ENCODE measurements at regions not wholly inside any gene's neighbourhood (a gene's known extent, or its start where the extent isn't known, plus 50 kb on each side); places are given as distances from the start of the nearest gene placed in this dataset.

GRCh38 chr11:81895258-81895657 is 838.4 kb downstream of the FAM181B start:
- Mint-ChIP-seq H3K27ac (no peak overlapping the region), H3K36me3 (ENCODE audit: low read depth) (no peaks in the 10 kb centered on the region), H3K27me3 (no peaks in the 10 kb centered on the region), H3K4me3 (no peak overlapping the region), H3K9me3 (no peaks in the 10 kb centered on the region), H3K4me1 (ENCODE audit: low read depth) (no peaks in the 10 kb centered on the region)
- TF ChIP-seq CTCF (IDR thresholded peaks at IDR 0.05) = no peak
- intact Hi-C loops (cut with micrococcal nuclease) = no loop called here
- no peak for DNase-seq
- ATAC-seq = no peak
- ChIA-PET POLR2A (no interaction called here), CTCF (no interaction called here)

GRCh38 chr11:81892770-81893635 is 840.7 kb downstream of the FAM181B start:
- DNase-seq (no peak), ATAC-seq (no peak)
- Mint-ChIP-seq H3K36me3 (ENCODE audit: low read depth) (peaks cover 3% of the 10 kb centered on the region), H3K27ac (no peak overlapping the region), H3K4me1 (ENCODE audit: low read depth) (no peaks in the 10 kb centered on the region), H3K27me3 (no peaks in the 10 kb centered on the region), H3K9me3 (peaks cover 8% of the 10 kb centered on the region), H3K4me3 (no peak overlapping the region)
- CTCF ChIA-PET = no interaction called here
- intact Hi-C loops (cut with micrococcal nuclease) = no loop called here
- TF ChIP-seq CTCF (IDR thresholded peaks at IDR 0.05) = no peak
- POLR2A ChIA-PET = no interaction called here

- Mint-ChIP-seq H3K27me3 (no peaks in the 10 kb centered on the region), H3K36me3 (ENCODE audit: low read depth) (peaks cover 3% of the 10 kb centered on the region), H3K9me3 (peaks cover 8% of the 10 kb centered on the region), H3K4me3 (no peak overlapping the region), H3K4me1 (ENCODE audit: low read depth) (peaks cover 10% of the 10 kb centered on the region), H3K27ac (no peak overlapping the region)
- no peak for TF ChIP-seq CTCF (IDR thresholded peaks at IDR 0.05)
- DNase-seq (no peak), ATAC-seq (no peak)
- intact Hi-C loops (cut with micrococcal nuclease) = no loop called here
- CTCF ChIA-PET = interaction anchor here (0.6 kb wide), 1 partner anchor 255 kb away, joined by 3 read pairs; no protein-coding TSS in a partner anchor
- POLR2A ChIA-PET = no interaction called here
These were observed 845.3 kb downstream of the FAM181B start for GRCh38 chr11:81888391-81888790.

GRCh38 chr11:81887671-81888070 is 846.0 kb downstream of the FAM181B start:
- CTCF ChIA-PET = interaction anchor here (0.6 kb wide), 1 partner anchor 256 kb away, joined by 3 read pairs; no protein-coding TSS in a partner anchor
- peaks cover 10% of the 10 kb centered on the region for H3K4me1 Mint-ChIP-seq (ENCODE audit: low read depth)
- POLR2A ChIA-PET = no interaction called here
- intact Hi-C loops (cut with micrococcal nuclease) = no loop called here
- H3K27ac Mint-ChIP-seq = no peak overlapping the region
- no peak for TF ChIP-seq CTCF (IDR thresholded peaks at IDR 0.05)
- H3K9me3 Mint-ChIP-seq = peaks cover 8% of the 10 kb centered on the region
- DNase-seq (no peak), ATAC-seq (no peak)
- no peaks in the 10 kb centered on the region for H3K27me3 Mint-ChIP-seq
- H3K4me3 Mint-ChIP-seq = no peak overlapping the region
- peaks cover 3% of the 10 kb centered on the region for H3K36me3 Mint-ChIP-seq (ENCODE audit: low read depth)

GRCh38 chr11:81886406-81887075 is 847.1 kb downstream of the FAM181B start:
- ATAC-seq (peak; percentile 97), DNase-seq (no peak)
- Mint-ChIP-seq H3K9me3 (peaks cover 8% of the 10 kb centered on the region), H3K36me3 (ENCODE audit: low read depth) (peaks cover 3% of the 10 kb centered on the region), H3K4me3 (no peak overlapping the region), H3K4me1 (ENCODE audit: low read depth) (peaks cover 10% of the 10 kb centered on the region), H3K27me3 (no peaks in the 10 kb centered on the region), H3K27ac (no peak overlapping the region)
- ChIA-PET POLR2A (interaction anchor here (1.0 kb wide), 1 partner anchor 16 kb away, joined by 3 read pairs; no protein-coding TSS in a partner anchor), CTCF (no interaction called here)
- no peak for TF ChIP-seq CTCF (IDR thresholded peaks at IDR 0.05)
- intact Hi-C loops (cut with micrococcal nuclease) = no loop called here
